ENCODE measurements at regions not wholly inside any gene's neighbourhood (a gene's known extent, or its start where the extent isn't known, plus 50 kb on each side); places are given as distances from the start of the nearest gene placed in this dataset.

DNA sequence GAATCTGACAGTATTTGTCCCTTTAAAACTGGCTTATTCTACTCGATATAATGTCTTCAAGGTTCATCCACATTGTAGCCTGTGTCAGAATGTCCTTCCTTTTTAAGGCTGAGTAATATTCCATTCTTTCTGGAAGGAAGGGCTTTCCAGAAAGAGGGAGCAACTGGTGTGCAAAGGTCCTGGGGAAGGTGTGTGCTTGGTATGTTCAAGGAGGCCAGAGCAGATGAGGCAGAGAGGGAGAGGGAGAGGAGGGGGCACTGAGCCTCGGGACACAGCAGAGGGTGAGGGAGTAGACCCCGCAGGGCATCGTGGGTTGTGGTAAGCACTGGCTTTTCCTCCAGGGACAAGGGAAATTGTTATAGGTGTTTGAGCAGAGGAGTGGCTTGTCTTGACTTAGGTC, 90.9 kb upstream of the NCOR2 start:
- H3K18ac ChIP-seq (ENCODE audit: low read depth, low read length) = no peak overlapping the region
- CTCF ChIA-PET = no interaction called here
- no peak overlapping the region for H2AFZ ChIP-seq (replicated peaks; ENCODE audit: low read length, poor library complexity)
- no peak overlapping the region for H2BK20ac ChIP-seq (ENCODE audit: low read depth, low read length)
- no peak overlapping the region for H2BK15ac ChIP-seq (ENCODE audit: low read depth, low read length)
- H4K91ac ChIP-seq (ENCODE audit: insufficient read depth, low read depth, low read length) = no peak overlapping the region
- in situ Hi-C loops (cut with MboI; ENCODE audit: low sequenced_read_pairs) (no loop called here), dilution Hi-C loops (cut with HindIII; ENCODE audit: low sequenced_read_pairs, unreplicated experiment) (no loop called here), intact Hi-C loops (cut with micrococcal nuclease) (loop anchor here (5.0 to 10.0 kb wide), 2 partner anchors 91 to 106 kb away; partner anchors contain the start of gene NCOR2)
- H4K20me1 ChIP-seq (ENCODE audit: insufficient read depth, low read length) = no peaks in the 10 kb centered on the region
- POLR2A ChIA-PET (ENCODE audit: unreplicated experiment) = no interaction called here
- no peak for ATAC-seq (ENCODE audit: low read depth)
- H4K5ac ChIP-seq (ENCODE audit: low read depth, low read length) = no peak overlapping the region
- BruUV-seq (replicated peaks) = no TSS peak
- H3K14ac ChIP-seq (replicated peaks; ENCODE audit: low read depth, low read length) = no peak overlapping the region
- no peaks in the 10 kb centered on the region for H3K36me3 ChIP-seq (ENCODE audit: control insufficient read depth, insufficient read depth, low read length)
- no peak for TF ChIP-seq CEBPB (IDR thresholded peaks at IDR 0.05; ENCODE audit: low read depth, low read length)
- no peak for TF ChIP-seq RAD21 (IDR thresholded peaks at IDR 0.05; ENCODE audit: low read length)
- no peak for TF ChIP-seq MXI1 (IDR thresholded peaks at IDR 0.05; ENCODE audit: borderline replicate concordance, low read depth, low read length)
- TF ChIP-seq MAFK (IDR thresholded peaks at IDR 0.05; ENCODE audit: low read depth, low read length) = no peak
- no peak for TF ChIP-seq POLR2A (IDR thresholded peaks at IDR 0.05; ENCODE audit: low read depth, low read length)
- TF ChIP-seq FOS (IDR thresholded peaks at IDR 0.05; ENCODE audit: low read depth, low read length) = no peak
- no peak for TF ChIP-seq RFX5 (IDR thresholded peaks at IDR 0.05; ENCODE audit: low read depth, low read length)
- no peak for TF ChIP-seq ELK1 (IDR thresholded peaks at IDR 0.05; ENCODE audit: borderline replicate concordance, low read depth, low read length)
- TF ChIP-seq SMC3 (IDR thresholded peaks at IDR 0.05; ENCODE audit: low read depth, low read length) = no peak
- TF ChIP-seq RCOR1 (IDR thresholded peaks at IDR 0.05; ENCODE audit: insufficient replicate concordance, low read length) = no peak
- no peak for TF ChIP-seq CHD1 (IDR thresholded peaks at IDR 0.05; ENCODE audit: low read depth, low read length)
- no peak for TF ChIP-seq USF2 (IDR thresholded peaks at IDR 0.05; ENCODE audit: low read depth, low read length)
- TF ChIP-seq NFE2L2 (IDR thresholded peaks at IDR 0.05; ENCODE audit: low read depth, low read length) = no peak
- H3K27ac ChIP-seq (ENCODE audit: insufficient read depth, low read length) = no peak overlapping the region
- H3K4me1 ChIP-seq (ENCODE audit: control insufficient read depth, insufficient read depth, low read length) = peaks cover 22% of the 10 kb centered on the region
- no peak overlapping the region for H2AK5ac ChIP-seq (ENCODE audit: low read depth, low read length)
- no peak overlapping the region for H2AK9ac ChIP-seq (replicated peaks; ENCODE audit: low read depth, low read length, poor library complexity)
- H3K4ac ChIP-seq (ENCODE audit: low read depth, low read length) = no peak overlapping the region
- no peak overlapping the region for H2BK5ac ChIP-seq (ENCODE audit: low read depth, low read length, poor library complexity, severe bottlenecking)
- no peak for DNase-seq
- no peak overlapping the region for H2BK120ac ChIP-seq (ENCODE audit: low read depth, low read length)
- no peaks in the 10 kb centered on the region for H3K79me1 ChIP-seq (ENCODE audit: low read depth in 1 of 2, low read length in 2 of 2)
- no peak overlapping the region for H3K56ac ChIP-seq (ENCODE audit: extremely low read depth, insufficient read depth, low read length)
- H3K9ac ChIP-seq (ENCODE audit: low read depth, low read length) = no peak overlapping the region
- no peaks in the 10 kb centered on the region for H3K27me3 ChIP-seq (ENCODE audit: control insufficient read depth, insufficient read depth, low read length)
- H3K4me3 ChIP-seq (ENCODE audit: insufficient read depth, low read depth, low read length) = no peak overlapping the region
- H3K4me2 ChIP-seq (ENCODE audit: low read depth, low read length) = no peak overlapping the region
- no peak overlapping the region for H4K8ac ChIP-seq (ENCODE audit: low read depth in 2 of 2, low read length in 2 of 2)
- peaks cover 2% of the 10 kb centered on the region; the same call in 1 of the 2 replicates for H3K9me1 ChIP-seq (ENCODE audit: insufficient read depth, low read length)
- no peak overlapping the region for H3K23ac ChIP-seq (ENCODE audit: low read depth, low read length)
- whole genome bisulfite sequencing, 2 experiments (ENCODE audit: extremely low coverage in 2 of 2, insufficient read length in 1 of 2) = 100% methylated on average over 2 of the region's 4 CpGs; no CpG with 5 or more reads in 1 of the 2 experiments
- H3K9me3 ChIP-seq (ENCODE audit: control insufficient read depth, insufficient read depth, low read length) = no peaks in the 10 kb centered on the region

Data from IMR-90 (cell line).